ENCODE measurements at regions not wholly inside any gene's neighbourhood (a gene's known extent, or its start where the extent isn't known, plus 50 kb on each side); places are given as distances from the start of the nearest gene placed in this dataset.

DNA sequence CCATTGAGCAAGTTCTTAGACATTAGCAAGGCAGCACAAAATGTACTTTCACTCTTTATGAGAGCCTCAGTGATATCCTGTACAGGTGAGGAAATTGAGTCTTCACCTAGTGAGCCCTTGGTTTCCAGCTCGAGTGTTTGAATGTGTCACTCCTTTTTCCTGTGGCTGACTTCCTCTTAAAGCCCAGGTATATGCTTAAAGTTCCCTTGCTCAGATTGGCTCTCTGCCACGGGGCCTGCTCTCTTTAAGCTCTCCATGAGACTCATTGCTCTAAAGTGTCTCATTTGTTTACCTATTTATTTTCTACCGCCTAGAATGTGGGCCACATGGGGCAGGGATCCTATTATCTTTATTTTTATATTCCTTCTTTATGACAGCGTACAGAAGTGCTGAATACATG is 324.9 kb downstream of the SIPA1L2 start:
- DNase-seq: no peak

DNA sequence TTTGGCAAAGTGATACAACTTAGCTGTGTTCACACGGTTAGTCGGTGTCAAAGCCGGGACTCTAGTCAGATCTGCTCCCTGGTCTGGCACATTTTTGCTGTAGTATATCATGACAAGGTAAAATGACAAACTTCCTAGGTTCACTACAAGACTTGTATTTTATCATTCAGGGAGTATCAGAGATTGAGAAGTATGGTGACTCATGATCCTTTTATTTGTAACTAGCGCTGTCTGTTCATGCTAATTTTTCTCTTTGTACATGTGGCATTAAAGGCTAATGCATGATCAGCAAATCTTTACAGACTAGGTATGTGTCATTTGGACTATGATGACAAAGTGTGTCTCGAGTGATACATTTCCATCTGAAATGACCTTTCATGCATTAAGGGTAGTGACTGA is 326.7 kb downstream of the SIPA1L2 start:
- no peak for DNase-seq

DNA sequence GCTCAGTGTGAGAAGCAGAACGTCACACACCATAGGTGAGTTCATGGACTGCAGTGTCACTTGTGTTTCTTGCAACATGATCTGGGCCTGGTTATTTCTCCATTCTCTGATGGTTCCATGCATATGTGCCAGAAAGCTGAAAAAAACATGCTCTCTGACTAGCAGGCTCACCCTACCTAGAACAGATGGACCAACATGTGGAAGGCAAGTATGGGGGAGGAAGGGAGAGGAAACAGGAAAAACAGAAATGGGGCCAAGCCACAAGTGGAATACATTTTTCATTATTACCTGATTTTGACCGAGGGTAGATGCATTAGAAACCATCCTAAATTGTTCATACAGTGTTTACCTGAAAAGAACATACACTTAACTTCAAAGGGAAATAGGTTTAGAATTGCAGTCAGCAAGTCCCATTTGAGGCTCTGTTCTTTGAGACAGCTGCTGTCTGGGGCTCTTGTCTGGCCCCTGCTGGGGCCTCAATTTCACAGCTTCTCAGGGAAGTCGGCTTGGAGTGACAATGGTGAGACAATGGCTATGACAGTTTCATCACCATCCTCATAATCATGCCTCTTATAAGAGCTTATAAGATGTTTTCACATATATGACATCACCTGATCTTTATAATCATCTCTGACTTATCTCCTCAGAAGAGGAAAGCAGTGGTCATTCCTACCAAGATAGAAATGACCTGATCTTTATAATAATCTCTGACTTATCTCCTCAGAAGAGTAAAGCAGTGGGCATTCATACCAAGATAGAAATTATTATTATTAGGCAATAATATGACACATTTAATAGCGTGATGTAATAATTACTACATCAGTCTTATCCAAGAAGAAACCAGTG is 327.3 kb downstream of the SIPA1L2 start:
- no peak for DNase-seq

GRCh38 chr1:232301246-232301645 is 328.7 kb downstream of the SIPA1L2 start:
- DNase-seq: no peak

GRCh38 chr1:232300466-232300865 is 329.5 kb downstream of the SIPA1L2 start:
- no peak for DNase-seq

- no peak for DNase-seq
These were observed 333.5 kb downstream of the SIPA1L2 start for GRCh38 chr1:232296461-232296860.

- no peak for DNase-seq
These were observed 336.6 kb downstream of the SIPA1L2 start for GRCh38 chr1:232293361-232293760.

- no peak for DNase-seq
These were observed 337.1 kb downstream of the SIPA1L2 start for GRCh38 chr1:232292818-232293217.

GRCh38 chr1:232292239-232292638 is 337.7 kb downstream of the SIPA1L2 start:
- no peak for DNase-seq

- DNase-seq: no peak
These were observed 338.3 kb downstream of the SIPA1L2 start for GRCh38 chr1:232291681-232292080.

DNA sequence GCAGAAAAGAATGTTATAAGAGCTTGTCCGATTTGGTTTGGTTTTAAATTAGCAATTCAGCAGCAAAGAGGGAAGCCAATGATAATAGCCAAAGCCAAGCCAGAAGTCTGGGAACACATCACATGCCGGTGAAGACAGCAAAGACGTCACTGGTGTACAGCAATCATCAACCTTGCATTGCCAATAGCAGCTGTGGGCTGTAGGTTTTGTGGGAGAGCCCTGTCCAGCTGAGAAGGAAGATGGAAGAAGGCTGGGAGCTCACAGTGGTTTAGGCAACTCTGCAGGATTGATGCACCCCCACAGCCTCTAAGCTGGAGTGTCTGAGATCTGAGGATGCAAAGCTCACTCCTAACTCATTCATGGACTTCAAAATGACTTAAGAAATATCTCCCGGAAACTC is 338.7 kb downstream of the SIPA1L2 start:
- no peak for DNase-seq

DNA sequence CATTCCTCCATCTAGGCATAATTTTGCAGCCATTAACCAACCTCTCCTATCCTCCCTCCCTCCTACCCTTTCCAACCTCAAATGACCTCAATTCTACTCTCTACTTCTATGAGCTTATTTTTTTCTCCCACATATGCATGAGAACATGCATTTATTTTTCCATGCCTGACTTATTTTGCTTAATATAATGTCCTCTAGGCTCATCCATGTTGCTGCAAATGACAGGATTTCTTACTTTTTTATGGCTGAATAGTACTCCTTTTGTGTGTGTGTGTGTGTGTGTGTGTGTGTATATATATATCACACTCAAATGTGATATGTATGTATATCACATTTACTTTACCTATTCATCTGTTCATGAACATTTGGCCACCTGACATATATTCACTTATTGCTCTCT is 339.4 kb downstream of the SIPA1L2 start:
- DNase-seq: no peak

DNA sequence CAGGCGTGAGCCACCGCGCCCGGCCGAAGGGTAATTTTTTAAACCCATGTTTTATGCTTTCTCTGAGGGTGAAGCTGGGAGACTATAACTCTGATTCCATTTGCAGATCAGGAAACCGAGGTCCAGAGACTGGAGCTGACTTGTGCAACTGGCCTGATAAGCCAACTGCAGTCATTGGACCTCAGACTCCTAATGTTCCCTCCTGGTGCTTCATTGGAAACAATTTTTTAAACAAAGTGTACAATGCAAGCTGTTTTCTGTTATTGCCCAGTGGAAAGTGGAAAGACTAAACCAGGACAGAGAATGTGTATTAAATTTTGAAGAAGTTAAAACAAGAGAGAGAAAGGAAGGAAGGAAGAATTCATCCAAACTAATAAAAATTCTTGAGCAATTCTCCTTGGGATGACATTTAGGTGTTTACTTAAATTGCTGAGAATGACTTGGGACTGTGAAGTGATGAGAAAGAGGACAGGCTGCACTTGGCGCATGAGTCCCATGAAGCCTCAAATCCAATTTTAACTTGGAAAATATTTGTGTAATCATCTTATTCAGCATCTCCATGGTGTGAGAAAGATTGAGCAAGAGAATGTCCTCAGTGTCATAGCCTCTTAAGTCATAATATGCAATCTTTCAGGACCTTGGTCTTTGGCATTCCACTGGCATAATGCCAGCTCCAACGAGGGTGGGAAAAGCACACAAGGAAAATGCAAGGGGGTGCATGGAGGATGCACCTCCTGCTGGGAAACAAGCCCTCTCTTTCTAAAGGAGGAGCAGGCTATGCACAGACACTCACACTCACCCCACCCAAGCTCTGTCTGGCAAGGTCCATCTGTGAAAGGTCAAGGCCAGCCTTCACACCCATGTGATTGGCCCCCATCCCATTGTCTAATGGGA is 342.0 kb downstream of the SIPA1L2 start:
- no peak for DNase-seq

GRCh38 chr1:232285138-232285537 is 344.8 kb downstream of the SIPA1L2 start:
- DNase-seq: no peak

GRCh38 chr1:232283864-232284263 is 346.1 kb downstream of the SIPA1L2 start:
- DNase-seq: no peak

- no peak for DNase-seq
These were observed 347.4 kb downstream of the SIPA1L2 start for GRCh38 chr1:232282498-232282897.

- DNase-seq: no peak
These were observed 349.0 kb downstream of the SIPA1L2 start for GRCh38 chr1:232280910-232281309.

GRCh38 chr1:232279909-232280400 is 350.0 kb downstream of the SIPA1L2 start:
- no peak for DNase-seq

- no peak for DNase-seq
These were observed 351.0 kb downstream of the SIPA1L2 start for GRCh38 chr1:232278925-232279324.

DNA sequence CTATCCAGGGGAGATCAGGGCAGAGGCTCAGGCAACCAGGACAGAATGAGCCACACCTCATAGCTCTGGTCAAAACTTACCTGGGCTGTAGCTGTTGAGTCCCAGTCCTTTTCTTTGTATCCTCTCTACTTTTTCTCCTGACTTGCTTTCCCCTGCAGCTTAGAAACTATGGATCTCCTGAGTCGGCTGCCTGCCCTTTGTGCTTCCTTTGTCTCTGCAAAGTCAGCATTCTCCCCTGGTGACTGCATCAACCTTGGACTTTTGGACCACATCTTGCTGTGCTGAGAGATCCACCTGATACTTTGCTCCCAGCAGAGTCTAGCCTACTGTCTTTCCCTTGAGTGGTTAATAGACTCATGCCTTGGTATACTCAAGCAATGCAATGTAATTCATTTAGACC is 353.3 kb downstream of the SIPA1L2 start:
- no peak for DNase-seq

- no peak for DNase-seq
These were observed 354.8 kb downstream of the SIPA1L2 start for GRCh38 chr1:232274999-232275710.

GRCh38 chr1:232274236-232274855 is 355.6 kb downstream of the SIPA1L2 start:
- DNase-seq: no peak

GRCh38 chr1:232273011-232273410 is 356.9 kb downstream of the SIPA1L2 start:
- DNase-seq: no peak

Measured in CD4-positive, alpha-beta T cell treated with Interleukin-6 for 4 hours (primary cell).